ENCODE measurements at regions not wholly inside any gene's neighbourhood (a gene's known extent, or its start where the extent isn't known, plus 50 kb on each side); places are given as distances from the start of the nearest gene placed in this dataset.
"Not testable (repeated sequence)": the region's sequence is repeated elsewhere in the genome, so short reads cannot be mapped to it uniquely, and the experiment has no call there.

DNA sequence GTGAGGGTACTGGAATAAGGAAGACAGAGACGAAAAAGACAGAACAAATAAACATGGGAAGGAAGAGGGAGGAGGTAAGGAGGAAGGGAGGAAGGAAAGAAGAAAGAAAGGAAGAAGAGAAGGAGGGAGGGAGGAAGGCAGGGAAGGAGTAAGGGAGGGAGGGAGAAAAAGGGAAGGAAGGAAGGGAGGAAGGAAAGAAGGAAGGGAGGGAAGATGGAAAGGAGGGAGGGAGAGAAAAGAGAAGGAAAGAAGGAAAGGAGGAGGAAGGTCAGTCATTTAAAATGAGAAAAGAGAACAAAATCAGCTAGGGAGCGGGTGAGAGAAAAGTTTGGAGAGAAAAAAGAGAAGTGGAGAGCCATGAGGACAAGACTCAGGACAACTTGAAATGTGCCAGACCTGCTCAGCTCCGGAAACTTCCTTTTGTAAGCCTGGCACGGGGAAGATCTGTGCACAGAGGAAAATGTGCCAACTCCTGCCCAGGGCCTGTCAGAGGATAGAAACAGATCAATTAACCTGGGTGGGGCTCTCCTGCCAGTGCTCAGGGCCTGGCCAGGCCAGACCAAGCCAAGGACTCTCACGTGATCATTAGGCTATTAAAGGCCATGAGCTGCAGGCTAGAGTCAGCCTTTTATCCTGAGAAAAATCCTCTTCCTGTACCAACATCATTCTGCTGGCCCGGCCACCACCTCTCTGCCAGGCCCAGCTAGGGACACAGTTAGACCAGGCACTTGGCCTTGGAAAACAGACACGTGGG lies 50.1 kb upstream of the BCL6 start:
- no peak for DNase-seq

DNA sequence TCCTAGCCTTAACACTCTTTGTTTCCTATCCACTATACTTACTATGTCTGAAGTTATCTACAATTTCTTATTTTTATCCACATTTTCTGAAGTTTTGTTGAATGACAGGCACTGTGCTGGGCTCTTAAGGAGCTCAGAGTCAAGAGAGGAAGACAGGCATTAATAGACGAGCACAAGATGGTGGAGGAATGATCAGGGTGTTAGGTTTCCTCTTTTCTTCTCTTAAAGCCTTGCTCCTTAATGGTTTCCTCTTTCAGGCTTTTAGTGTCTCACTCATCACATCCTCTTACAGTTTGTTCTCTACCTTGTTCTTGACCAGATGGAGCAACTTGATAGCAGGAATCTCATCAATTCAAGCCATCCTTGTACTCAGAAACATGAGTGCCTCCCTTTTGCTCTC lies 52.9 kb upstream of the BCL6 start:
- no peak for DNase-seq

DNA sequence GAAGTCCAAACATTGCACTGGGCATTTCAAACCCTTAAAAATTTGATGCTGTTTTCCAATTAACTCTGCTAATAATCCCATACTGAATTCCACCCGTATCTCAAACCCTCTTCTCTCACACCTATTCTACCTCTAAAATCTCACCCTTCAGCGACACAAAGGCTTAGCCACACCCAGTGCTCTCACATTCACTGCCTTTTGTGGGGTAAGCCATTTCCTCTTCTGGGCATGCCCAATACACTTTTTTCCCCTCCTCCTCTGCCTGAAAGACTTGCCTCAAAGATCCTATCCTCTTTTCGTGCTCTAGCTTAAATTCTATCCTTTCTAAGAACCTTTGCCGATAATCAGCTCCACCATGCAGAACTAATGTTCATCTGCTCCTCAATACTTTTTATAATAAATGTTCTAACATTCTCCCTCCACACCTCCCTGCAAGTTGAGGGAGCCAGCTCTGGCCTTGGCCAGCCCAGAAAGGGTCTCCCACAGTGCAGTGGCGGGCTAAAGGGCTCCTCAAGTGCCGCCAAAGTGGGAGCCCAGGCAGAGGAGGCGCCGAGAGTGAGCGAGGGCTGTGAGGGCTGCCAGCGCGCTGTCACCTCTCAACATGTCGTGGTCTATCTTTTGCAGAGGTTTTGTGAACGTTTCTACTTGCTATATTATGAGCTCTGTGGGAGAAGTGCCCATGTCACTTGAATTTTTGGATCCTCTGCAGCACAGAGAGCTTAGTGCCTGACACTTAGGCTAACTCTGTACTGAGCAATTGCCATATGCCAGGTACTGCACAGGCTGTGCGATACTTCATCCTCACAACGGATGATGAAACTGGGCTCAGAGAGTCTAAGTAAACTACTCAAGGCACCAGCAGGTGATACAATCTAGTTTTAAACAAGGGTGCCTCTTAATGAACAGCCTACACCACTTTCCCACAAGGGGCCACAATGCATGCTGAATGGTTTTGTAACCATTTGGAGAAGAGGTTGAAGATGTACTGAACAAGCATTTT lies 53.6 kb upstream of the BCL6 start:
- DNase-seq, result no peak

DNA sequence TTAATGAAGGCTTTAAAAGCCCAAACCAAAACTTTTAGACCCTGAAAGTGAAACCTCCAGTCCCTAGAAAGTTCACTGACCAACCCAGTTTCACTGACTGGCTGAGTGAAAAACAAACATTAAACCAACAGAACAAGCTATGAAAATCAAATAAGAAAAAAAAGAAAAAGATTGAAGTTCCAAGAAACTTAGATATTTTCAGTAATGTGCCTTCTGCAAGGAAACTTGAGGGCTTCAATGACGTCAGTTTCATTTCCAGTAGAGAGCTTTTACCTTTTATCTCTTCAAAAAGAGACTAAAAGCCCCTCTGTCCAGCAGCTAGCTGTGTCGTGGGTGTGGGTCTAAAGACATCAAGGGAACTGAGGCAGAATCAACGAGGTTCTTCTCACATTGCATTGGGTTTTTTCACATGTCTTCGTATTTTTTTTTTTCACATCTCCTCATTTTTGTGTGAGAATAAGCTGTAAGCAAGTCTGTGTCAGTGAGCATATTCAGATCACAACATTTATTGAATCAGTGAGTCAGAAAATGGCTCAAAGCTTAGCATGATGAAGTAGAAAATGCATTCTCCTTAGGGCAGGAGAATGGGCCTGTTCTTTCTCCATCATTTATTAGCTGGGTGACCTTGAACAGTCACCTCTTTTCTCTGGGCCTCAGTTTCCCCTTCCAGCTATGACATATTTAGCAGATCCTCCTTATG lies 54.8 kb upstream of the BCL6 start:
- no peak for DNase-seq

DNA sequence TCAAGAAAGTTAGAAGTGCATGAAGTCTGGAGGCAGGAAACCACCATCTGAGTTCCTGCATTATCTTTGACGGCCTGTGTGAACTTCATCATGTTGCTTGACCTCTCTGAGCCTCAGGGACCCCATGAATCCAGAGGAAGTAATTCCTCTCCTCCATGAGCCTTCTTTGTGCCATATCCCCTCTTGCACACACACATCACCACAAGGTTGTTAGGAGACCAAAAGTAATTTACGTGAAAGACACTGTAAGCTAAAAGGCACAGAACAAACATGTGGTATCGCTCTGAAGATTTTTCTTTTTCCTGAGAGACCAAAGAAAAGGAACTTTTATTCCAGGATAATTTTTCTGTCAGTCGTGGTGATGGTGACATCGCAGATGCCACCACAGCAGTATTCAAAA lies 55.9 kb upstream of the BCL6 start:
- no peak for DNase-seq

DNA sequence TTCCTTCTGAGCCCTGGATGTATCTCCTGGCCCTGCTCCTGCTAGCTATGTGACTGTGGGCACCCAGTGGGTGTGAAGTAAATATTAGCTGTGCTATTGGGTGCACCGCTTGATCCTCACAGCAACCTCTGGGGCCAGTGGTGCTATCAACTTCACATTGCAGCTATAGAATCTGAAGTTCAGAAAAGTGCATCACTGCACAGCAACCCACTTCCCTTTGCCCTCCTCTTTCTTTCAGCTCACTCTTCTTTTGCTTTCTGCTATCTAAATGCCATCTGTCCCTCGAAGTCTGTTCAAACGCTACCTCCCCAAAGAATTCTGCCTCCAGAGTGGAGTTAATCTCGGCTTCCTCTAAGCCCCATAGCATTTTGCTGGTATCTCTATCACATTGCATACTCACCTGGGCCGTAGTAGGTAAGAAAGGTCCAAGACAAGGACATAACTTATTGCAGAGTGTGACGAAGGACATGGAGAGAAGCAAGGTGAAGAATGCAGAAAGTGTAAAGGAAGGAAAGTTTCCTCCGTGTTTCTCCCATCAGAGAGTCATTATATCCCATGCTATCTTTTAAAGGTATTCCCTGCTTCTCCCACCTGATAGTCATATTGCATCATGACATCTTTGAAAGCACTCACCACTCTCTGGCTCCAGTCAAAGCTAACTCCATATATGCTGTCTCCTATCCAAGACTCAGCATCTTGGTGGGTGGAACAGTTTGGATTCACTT lies 57.1 kb upstream of the BCL6 start:
- DNase-seq, result no peak

DNA sequence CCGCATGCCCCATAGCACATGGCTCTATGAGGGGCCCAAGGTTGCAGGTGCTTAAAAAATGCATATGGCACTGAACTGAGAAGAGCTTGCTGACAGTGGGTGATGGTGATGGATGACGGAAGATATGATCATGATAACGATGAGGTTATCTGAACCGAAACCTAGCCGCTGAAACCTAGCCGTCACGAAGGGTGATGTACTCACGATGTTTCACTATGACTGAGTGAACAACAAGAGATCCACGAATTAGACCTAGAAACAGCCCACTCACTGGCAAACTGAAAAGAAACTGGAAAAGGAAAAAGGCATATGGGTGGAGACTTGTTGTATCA lies 57.6 kb upstream of the BCL6 start:
- DNase-seq, result no peak

DNA sequence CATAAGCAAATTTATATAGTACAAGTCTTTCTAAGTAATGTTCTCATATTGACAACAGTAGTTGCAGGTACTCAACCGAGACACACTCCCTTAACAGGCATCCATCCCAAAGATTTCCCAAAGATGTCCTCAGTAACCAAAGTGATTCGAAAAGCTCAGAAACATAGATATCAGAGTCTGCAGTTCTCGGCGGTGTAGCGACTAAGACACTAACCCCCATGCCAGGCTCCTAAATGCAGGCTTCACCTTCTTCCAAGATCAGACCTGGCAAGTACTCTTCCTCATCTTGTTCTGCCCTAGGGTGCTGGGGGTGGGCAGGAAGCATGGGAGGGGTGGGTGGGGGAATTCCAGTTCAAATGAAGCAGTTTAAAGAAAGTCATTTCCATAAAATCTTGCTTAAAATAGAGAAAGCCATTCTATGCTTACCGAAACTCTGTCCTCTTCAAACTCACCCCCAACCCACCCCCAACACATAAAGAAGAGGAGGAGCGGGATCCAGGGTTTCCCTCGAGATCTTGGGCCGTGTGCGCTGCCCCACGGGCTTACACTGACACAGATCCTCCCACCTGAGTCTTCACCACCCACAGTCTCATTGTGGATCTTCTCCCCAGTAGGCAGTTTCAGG lies 59.0 kb upstream of the BCL6 start:
- DNase-seq, result no peak

DNA sequence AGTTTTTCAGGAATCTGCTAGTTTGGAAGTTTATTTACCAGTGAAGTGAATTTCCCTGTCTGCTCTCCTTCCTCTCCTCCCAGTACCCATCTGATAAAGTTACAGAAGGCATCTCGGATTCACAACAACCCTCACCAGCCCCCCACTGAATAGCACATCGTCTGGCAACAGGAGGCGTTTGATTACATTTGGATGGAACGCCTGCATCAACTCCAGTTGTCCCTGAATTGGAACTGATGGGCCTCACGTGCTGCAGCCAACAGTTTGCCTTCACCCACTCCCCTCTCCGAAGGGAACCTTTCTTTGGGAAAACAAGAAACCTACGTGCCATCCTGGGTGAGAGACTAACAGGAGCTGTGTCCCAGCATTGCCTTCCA lies 59.5 kb upstream of the BCL6 start:
- no peak for DNase-seq

DNA sequence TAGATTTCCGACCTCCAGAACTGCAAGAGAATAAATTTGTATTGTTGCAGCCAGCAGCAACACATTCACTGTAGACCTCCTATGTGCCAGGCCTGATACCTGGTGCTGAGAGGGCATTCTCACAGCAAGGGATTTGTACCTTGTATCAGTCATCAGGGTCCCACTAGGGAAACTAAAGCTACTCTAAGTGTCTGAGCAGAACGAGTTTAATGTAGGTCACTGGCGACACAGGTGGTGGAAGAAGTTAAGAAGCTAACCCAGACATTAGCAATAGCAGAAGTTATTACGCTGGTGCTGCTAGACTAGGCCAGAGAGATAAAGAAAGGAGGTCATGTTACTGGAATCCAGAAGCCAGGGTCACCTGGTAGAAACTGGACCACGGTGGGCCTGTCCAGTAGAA lies 60.5 kb upstream of the BCL6 start:
- no peak for DNase-seq

DNA sequence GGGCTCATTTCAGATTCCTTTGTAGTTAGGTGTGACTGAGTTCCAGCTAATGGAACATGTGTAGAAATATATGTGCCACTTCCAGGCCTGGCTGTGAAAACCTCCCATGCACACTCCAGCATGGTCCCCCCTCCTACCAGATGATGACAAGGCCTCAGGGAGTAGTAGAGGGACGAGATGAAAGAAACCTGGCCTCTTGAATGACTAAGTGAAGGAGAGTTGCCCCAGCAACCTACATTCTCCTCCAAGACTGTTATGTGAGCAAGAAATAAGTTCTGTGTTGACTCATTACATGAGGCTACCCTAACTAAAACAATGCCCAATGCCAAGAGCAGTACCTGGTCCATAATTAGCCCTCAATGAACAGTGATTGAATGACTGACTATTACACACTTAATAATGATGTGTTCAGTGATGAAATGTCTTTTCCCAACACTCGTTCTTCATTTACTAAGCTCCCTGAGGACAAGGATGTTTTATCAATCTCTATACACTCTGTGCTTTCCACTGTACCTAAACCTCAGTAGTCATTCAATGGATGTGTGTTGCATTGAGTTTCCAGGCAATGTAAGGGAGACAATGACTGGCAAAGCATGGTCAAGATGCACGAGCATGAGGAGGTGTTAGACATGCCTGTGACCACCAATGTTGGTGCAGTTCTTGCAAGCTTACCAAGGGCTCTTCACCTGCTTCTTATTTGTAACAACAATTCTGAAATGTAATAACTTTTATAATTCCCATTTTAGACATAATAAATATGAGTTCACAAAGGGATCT lies 62.0 kb upstream of the BCL6 start:
- DNase-seq, result no peak

DNA sequence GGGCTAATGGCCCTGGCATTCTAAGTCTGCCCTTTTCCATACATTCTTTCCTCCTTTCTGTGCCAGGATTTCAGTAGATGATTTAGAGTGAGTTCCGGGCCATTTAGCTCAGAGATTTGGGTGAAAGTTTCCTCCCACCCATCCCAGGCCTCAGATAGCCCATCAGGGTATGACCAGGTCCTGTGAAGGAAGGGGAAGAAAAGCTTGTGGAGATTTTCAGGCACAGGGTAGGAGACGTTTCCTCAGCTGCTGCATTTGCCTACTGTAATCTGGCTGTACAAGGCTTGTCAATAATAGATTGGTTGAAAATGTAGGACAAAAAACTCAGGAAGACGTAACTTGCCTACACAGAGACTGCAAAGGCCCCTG lies 63.2 kb upstream of the BCL6 start:
- DNase-seq, result no peak

DNA sequence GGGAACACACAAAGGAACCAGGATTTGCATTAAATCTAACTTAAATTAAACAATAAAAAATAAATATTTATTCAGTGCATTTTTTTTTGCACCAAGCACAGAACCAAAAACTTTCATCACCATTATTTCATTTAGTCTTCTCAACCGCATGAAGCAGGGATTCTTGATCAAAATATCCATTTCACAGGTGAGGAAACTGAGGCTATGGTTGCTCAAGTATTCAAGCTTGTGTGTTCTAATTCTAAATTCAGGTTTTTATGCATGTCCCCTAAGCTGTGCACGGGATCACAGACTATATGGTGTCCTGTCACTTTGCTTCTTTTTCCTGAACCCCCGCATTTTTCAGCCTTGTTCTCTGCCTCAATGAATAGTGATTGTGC lies 64.3 kb upstream of the BCL6 start:
- DNase-seq, result no peak

DNA sequence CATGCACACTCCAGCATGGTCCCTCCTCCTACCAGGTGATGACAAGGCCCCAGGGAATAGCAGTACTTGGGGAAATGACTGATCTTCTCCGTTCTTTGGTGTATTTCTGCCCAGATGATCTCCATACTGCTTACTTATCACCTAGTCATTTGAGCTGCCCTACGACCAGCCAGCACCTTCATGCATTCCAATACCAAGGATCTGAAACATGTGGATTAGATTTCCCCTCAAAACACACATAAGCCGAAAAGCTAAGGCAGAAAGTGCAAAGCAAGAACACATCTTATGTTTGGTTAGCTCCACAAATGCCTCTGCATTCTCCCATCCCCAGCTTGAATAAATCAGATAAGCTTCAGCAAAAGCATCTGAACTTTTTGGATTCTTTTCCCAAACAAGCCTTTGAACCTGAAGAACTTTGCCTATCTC lies 64.8 kb upstream of the BCL6 start:
- no peak for DNase-seq

DNA sequence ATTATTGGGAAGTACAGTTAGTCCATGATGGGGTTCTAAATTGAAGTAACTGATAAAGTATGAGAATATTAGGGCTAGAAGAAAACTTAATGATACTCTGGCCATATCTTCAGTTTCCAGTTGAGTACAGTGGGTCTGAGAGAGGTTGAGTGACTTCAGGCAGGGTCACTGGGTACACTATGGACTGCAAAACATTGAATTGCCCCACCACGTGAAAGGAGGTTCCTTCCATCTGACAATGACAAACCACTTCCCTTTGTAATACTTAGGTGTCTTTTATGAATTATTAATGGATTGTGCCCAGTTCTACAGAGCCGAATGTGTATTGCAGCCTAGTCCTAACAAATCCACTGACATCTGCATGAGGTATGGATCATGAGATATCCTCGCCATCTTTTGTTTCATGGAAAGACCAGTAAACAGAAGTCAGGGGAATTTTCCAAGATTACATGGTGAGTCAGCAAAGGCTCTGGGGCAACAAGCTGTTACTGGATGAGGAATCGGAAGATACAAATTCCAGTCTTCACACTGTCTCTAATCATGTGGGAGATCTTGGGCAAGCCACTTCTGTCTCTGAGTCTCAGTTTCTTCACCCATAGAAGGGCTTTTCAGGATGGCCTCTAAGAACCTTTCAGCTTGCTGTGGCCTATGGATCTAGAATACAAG lies 66.5 kb upstream of the BCL6 start:
- no peak for DNase-seq

DNA sequence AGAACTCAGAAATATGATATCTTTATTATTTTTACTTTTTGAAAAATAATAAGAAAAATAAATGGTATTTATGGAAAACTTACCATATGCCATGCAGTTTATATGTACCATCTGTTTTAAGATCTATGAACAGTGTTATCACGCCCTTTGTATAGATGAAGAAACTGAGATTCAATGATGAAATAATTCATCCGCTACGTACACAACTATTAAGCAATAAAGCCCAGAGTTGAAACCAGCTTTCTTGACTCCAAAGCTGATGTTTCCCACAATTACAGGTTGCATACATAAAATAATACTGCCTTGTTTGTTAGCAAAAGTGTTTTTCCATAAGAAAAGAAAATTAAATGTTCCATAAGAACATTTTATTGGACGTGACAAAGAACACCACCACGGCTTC lies 67.2 kb upstream of the BCL6 start:
- DNase-seq, result no peak

DNA sequence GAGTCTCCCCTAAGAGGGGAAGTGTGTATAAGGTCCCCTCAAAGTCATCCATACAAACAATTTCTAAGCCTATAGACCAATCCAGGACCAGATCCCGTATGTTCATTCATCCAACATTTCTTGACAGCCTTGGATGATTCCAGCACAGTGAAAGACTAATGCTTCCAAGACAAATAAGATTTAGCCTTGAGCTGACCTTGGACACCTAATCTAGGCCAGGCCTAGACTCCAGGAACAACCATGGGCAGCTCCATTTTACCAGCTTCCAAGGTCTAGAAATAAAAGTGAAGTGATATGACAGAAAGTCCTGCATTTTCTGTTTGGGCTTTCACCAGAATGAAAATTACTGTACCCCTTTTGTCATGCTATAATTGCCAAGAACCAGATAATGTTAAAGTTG lies 67.9 kb upstream of the BCL6 start:
- DNase-seq, result no peak

DNA sequence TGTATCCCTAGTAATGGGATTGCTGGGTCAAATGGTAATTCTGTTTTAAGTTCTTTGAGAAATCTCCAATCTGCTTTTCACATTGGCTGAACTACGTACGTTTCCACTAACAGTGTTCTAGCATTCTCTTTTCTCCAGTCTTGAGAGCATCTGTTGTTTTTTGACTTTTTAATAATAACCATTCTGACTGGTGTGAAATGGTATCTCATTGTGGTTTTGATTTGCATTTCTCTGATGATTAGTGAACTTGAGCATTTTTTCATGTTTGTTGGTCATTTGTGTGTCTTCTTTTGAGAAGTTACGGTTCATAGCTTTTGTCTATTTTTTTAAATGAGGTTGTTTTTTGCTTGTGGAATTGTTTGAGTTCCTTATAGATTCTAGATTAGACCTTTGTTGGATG lies 72.5 kb upstream of the BCL6 start:
- not testable (repeated sequence) for DNase-seq

DNA sequence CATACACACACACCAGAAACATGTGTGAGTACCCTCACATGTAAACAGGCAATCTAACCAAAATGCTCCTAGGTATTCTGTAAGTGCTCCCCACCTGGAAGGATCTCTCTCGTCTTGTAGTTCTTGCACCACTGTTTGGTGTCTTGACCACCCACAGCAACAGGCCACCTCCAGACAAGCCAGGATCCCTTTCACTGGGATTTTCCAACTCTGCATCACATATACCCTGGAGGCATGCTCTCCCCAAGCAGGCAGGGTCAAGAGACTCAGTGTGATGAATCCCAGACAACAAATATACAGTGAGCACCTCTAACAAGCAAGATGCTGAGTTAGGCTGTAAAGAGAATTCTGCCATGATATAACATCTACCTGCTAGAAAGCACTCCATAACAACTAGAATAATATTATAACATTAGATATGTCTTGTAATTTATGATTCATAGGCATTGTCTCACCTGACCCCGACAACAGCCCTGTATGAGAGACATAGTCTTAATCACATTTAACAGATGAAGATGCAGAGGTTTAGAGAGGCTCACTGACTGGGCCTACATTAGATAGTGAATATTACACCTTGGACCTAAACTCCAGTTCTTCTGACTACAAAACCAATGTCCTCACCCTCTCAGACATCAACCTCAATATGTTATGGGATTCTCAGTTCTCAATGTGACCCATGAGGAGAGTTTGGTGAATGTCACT lies 76.5 kb upstream of the BCL6 start:
- DNase-seq, result no peak

DNA sequence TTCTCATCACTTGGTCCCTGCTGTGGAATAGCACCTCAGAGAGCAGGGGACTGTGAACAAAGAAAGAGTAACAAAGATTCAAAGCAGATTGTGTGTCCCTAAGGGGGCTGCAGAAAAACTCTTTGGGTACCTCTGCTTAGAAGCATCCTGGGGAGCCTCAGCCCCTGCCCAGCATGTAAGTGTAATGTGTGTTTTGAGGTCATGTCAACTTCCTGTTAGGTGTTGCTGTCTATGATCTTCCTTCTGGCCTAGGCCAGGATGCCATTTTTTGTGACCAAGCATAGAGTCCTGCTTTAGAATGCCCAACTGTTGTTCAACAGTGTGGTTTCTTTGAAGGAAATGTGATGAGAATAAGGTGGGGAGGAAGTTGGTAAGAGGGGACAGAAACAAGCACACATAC lies 77.1 kb upstream of the BCL6 start:
- DNase-seq, result no peak

DNA sequence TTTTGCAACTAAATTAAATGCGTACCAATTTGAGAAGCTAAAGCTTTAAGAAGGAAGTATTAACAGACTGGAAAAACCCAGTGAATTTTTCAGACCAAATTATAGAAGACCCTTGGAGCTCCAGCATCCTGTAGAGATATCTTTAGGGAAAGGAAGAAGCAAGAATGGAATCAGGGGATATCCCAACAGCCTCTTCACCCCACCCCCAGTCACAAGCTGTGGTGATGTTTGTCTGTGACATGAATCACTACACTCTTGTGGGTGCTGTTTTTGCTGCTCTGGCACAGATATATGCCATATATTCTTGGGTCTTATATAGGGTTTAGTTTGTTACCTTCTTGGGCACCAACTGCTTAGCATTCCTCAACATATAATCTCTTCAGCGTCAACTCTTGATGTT lies 78.5 kb upstream of the BCL6 start:
- no peak for DNase-seq
